NB4 (cell line): ENCODE measurements at regions not wholly inside any gene's neighbourhood (a gene's known extent, or its start where the extent isn't known, plus 50 kb on each side); places are given as distances from the start of the nearest gene placed in this dataset.

Source experiments
- DNase-seq: peaks from one replicate; pipeline ENCODE4 v3.0.0; 2010; ENCODE audit warnings: low read depth
- H3K4me3 ChIP-seq: one replicate; pipeline ENCODE4 v1.5.1; 2011; ENCODE audit warnings: mild to moderate bottlenecking, low read depth, low read length, moderate library complexity
- MYC ChIP-seq: IDR thresholded peaks from 2 replicates; pipeline ENCODE4 v1.6.1; 2011; ENCODE audit warnings: low read depth, low read length
- POLR2A ChIP-seq: IDR thresholded peaks from 2 replicates; pipeline ENCODE4 v1.6.1; 2011; ENCODE audit warnings: mild to moderate bottlenecking; ENCODE audit not compliant: insufficient read length; ENCODE audit errors: extremely low read depth
- TF ChIP-seq, protein P1 (sequence below): IDR thresholded peaks from one replicate; pipeline ENCODE4 v1.5.1; 2012; ENCODE audit warnings: low read depth, low read length
- TF ChIP-seq, protein P2 (sequence below): IDR thresholded peaks from 2 replicates; pipeline ENCODE4 v1.6.1; 2011; ENCODE audit warnings: low read depth, low read length

DNA sequence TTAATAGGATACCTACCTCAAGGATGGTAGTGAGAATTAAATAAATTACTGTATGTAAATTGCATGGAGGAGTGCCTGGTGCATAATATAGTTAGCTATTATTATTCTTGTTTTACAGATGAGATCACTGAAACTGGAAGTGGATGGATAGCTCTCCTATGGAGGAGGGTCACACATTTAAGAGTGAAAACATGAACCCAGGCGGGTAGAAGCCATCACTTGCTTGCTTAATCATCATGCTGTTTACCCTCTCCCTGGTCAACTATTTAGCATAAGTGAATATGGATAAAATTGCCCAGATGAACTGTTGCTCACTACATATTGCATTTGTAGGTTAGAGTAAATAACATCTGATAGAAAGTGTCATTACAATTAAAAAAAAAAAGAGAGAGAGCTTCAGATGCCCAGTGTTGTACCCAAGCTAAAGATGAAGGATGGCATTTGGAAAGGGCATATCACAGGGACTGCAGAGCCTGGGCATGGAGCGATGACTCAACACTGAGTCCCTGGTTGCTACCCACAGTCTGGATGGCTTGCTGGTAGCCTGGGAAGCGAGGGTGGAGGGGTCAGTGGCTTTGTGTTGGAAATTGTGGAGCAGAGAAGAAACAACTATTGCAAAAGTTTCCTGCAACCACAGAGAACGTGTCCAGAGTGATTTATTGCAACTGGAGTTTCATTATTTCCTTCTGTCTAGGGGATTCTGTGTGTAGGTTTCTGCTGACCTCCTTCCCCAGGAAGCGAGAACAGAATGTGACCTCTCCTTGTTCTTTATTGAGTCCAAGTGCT lies 414.4 kb downstream of the SHISA9 start:
- no peak for DNase-seq
- H3K4me3 ChIP-seq, result no peak overlapping the region
- TF ChIP-seq MYC (no peak), POLR2A (no peak)
- TF ChIP-seq, protein P1, sequence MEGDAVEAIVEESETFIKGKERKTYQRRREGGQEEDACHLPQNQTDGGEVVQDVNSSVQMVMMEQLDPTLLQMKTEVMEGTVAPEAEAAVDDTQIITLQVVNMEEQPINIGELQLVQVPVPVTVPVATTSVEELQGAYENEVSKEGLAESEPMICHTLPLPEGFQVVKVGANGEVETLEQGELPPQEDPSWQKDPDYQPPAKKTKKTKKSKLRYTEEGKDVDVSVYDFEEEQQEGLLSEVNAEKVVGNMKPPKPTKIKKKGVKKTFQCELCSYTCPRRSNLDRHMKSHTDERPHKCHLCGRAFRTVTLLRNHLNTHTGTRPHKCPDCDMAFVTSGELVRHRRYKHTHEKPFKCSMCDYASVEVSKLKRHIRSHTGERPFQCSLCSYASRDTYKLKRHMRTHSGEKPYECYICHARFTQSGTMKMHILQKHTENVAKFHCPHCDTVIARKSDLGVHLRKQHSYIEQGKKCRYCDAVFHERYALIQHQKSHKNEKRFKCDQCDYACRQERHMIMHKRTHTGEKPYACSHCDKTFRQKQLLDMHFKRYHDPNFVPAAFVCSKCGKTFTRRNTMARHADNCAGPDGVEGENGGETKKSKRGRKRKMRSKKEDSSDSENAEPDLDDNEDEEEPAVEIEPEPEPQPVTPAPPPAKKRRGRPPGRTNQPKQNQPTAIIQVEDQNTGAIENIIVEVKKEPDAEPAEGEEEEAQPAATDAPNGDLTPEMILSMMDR, result no peak
- TF ChIP-seq, protein P2, sequence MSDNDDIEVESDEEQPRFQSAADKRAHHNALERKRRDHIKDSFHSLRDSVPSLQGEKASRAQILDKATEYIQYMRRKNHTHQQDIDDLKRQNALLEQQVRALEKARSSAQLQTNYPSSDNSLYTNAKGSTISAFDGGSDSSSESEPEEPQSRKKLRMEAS, result no peak

DNA sequence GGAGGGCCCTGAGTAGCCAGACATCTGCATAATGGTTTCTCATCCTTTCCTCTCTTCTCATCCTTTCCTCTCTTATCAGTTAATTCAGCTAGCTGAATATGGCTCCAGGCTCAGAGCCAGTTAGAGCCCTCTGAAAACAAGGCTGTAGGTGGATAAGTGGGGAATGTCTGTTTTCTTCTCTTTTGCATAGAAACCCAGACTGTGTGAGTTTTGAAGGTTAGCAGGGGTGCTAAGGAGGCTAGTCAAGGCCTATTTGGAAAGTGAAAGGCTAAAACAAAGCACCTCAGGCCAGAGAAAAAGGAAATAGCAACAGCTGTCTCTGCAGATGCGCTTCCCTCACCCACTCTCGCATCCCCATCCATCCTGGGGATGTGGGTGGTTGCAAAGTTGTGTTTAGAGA lies 420.9 kb downstream of the SHISA9 start:
- H3K4me3 ChIP-seq, result no peak overlapping the region
- TF ChIP-seq POLR2A (no peak), MYC (no peak)
- TF ChIP-seq, protein P1, result no peak
- TF ChIP-seq, protein P2, result no peak
- DNase-seq, result no peak

DNA sequence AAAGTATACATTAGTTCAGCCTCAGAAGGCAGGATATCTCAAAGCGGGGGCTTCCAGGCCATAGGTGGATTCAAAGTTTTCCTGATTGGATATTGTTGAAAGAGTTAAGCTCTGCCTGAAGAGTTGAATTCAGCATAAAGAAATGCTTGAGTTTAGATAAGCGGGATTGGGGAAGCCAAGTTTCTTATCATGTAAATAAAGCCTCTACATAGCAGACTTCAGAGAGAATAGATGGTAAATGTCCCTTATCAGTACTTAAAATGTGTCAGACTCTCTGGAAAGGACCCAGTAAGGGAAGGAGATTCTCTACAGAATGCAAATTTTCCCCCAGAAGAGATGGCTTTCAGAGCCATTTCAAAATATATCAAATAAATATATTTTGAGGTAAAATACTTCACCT lies 423.5 kb downstream of the SHISA9 start:
- TF ChIP-seq, protein P2, result no peak
- TF ChIP-seq POLR2A (no peak), MYC (no peak)
- TF ChIP-seq, protein P1, result no peak
- no peak overlapping the region for H3K4me3 ChIP-seq

DNA sequence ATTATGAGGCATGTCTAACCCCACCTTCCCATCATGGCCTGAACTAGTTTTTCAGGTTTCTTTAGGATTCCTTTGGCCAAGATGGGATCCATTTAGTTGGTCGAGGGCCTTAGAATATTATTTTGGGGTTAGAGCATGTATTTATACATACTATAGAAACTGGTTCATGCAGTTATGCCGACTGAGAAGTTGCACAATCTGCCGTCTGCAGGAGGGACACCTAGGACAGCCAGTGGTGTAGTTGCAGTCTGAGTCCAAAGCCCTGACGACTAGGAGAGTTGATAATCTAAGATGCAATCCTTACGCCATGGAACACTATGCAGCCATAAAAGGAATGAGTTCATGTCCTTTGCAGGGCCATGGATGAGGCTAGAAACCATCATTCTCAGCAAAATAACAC lies 424.0 kb downstream of the SHISA9 start:
- TF ChIP-seq, protein P1, result no peak
- TF ChIP-seq POLR2A (no peak), MYC (no peak)
- TF ChIP-seq, protein P2, result no peak
- no peak overlapping the region for H3K4me3 ChIP-seq
- no peak for DNase-seq

More for the DNA sequence above, 423.5 kb downstream of the SHISA9 start:
- DNase-seq, result no peak

- no peak for DNase-seq
- TF ChIP-seq, protein P1, result no peak
- TF ChIP-seq POLR2A (no peak), MYC (no peak)
- TF ChIP-seq, protein P2, result no peak
- H3K4me3 ChIP-seq, result no peak overlapping the region
Measured at GRCh38 chr16:13331918-13332317, 430.5 kb downstream of the SHISA9 start.
